VCaP (cell line): ENCODE measurements at regions not wholly inside any gene's neighbourhood (a gene's known extent, or its start where the extent isn't known, plus 50 kb on each side); places are given as distances from the start of the nearest gene placed in this dataset.

ENCODE experiments used
- H3K27ac ChIP-seq: fragments of 450-650 bp; 2 replicates; pipeline ENCODE4 v1.5.1; 2017
- TF ChIP-seq, protein P1 (sequence below): fragments of 450-650 bp; conservative IDR thresholded peaks from 2 replicates; pipeline ENCODE4 v1.5.1; 2017; ENCODE audit warnings: mild to moderate bottlenecking, moderate library complexity

DNA sequence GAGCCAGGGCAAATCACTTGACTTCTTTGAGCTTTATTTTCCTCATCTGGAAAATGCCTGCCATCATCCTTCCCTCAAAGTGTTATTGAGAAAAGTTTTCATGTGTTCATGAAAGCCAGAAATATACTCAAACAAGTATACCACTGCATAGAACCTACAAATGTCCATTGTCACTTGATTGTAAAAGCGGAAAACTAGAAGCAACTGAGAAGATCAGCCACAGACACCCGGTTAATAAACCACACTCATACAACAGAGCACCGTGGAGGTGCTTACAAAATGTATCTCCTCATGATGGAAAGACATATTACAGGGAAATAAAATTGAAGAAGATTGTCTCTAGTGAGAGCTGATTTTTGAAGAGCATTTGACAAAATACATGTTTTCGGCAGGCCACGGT, 117.2 kb upstream of the MSX2 start:
- TF ChIP-seq, protein P1, sequence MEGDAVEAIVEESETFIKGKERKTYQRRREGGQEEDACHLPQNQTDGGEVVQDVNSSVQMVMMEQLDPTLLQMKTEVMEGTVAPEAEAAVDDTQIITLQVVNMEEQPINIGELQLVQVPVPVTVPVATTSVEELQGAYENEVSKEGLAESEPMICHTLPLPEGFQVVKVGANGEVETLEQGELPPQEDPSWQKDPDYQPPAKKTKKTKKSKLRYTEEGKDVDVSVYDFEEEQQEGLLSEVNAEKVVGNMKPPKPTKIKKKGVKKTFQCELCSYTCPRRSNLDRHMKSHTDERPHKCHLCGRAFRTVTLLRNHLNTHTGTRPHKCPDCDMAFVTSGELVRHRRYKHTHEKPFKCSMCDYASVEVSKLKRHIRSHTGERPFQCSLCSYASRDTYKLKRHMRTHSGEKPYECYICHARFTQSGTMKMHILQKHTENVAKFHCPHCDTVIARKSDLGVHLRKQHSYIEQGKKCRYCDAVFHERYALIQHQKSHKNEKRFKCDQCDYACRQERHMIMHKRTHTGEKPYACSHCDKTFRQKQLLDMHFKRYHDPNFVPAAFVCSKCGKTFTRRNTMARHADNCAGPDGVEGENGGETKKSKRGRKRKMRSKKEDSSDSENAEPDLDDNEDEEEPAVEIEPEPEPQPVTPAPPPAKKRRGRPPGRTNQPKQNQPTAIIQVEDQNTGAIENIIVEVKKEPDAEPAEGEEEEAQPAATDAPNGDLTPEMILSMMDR: no peak

DNA sequence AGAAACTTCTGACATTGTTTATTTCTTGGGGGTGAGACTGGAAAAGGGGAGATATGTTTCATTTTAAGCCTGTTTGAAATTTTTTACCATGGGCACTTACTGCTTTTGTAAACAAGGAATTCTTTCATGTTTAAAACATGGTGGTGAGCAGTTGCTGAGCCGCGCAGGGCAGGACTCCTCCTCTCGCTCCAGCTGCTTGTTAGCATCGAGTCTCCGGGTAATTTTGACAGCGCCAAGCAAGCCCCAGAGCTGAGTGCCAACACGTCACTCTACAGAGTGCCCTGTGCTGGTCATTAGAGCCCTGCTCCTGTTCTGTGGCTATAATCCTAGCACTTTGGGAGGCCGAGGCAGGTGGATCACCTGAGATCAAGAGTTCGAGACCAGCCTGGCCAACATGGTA, 116.5 kb upstream of the MSX2 start:
- H3K27ac ChIP-seq: no peak overlapping the region
- TF ChIP-seq, protein P1: no peak

More for the DNA sequence above, 117.2 kb upstream of the MSX2 start:
- no peak overlapping the region for H3K27ac ChIP-seq

DNA sequence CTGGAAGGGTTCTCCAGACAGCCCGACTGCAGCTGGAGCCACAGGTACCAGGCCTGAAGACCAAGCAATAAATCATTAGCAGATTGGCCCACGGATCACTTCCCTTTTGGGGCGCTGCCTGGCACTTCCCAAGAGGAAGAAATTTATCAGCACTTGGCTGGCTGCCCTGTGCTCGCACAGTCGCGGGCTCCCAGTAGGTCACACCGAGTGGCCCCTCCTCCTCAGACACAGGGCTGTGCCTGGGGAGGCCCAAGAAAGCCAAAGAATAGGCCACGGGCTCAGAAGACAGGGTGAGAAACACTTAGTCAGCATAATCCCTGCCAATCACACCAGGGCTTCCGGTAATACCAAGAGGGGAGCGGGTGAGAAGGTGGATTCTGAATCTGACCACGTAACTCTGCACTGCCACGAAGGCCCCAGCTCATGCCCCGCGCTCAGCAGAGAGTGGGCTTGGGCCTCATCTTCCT, 115.7 kb upstream of the MSX2 start:
- TF ChIP-seq, protein P1: no peak
- H3K27ac ChIP-seq: no peak overlapping the region

DNA sequence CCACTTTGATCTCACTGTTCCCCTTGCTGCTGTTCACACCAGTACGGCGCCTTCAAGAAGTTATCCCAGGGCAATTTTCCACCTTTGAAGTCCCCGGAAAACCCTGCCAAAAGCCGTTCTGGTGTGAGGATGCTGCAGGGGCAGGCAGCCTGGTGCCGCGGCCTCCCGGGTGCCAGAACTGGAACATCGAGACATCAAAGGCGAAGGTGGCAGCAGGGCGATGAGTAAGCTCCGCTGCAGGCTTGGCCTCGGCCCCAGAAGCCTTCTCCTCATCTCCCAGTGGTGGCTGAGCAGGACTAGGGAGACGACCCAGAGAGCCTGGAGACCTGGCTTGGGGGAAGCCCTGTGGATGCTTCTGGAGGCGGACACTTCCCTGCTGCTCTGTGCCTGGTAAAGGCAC, 115.3 kb upstream of the MSX2 start:
- H3K27ac ChIP-seq: no peak overlapping the region
- TF ChIP-seq, protein P1: no peak

DNA sequence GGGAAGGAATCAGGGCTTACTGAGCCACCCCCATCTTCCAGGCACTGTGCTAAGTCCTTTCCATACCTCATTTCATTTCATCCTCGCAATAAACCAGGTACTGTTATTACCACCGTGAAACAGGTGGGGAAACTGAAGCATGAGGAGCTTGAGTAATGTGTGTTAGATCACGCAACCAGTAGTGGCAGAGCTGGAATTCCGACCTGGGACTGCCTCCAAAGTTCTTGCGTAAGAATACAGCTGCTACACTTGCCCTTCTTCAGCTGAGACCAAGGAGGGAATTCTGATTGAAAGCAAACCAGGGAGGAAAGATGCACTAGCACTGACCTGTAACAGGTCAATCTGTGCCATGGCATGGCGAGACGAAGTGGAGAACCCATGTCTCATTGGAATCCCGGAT, 113.4 kb upstream of the MSX2 start:
- TF ChIP-seq, protein P1: no peak
- H3K27ac ChIP-seq: no peak overlapping the region

DNA sequence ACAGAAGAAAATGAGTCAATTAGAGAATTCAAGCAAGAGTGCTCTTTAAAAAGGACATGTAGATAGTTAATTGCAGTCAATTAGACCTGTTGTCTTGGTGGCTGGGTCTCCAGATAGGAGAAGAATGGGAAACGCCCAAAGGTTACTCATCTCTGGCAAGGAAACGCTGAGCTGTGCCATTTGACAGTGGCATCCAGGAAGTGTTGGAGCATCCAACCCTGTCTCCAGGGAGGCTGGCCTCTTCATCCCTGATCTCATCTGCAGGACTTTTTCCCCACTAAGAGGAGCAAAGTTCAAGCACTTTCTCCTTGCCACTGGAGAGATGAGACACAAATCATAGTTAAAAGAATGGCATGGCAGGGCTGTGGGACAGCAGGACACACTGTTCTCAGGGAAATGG, 111.7 kb upstream of the MSX2 start:
- no peak overlapping the region for H3K27ac ChIP-seq
- TF ChIP-seq, protein P1: no peak

DNA sequence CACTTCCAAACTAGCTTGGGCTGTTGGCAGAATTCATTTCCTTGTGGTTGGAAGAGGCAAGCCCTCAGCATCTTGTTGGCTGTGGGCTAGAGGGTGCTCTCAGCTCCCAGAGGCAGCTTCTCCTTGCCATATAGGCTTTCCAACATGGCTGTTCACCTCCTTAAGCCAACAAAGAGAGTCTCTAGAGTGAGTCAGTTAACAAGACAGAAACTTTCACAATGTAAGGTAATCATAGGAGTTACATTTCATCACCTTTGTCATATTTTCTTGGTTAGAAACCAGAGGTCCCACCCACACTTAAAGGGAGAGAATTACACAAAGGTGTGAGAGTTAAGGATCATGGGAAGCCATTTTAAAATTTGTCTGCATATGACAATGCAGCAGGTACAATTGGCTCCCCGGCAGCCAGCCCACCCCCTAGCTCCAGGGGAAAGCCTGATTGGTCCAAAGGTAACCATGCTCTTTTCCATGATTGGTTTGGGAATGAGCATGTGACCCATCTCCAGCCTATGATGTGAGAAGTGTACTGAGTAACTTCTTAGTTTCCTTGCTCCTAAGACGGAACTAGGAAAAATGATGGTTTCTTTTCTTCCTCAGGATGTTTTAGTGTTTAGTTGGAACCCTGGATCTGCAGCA, 109.8 kb upstream of the MSX2 start:
- no peak overlapping the region for H3K27ac ChIP-seq
- TF ChIP-seq, protein P1: no peak
